Thymus (tissue), 11 donors: ENCODE measurements at regions not wholly inside any gene's neighbourhood (a gene's known extent, or its start where the extent isn't known, plus 50 kb on each side); places are given as distances from the start of the nearest gene placed in this dataset.

Experiments
- DNase-seq, 9 donors: peaks; one replicate each; pipeline ENCODE4 v3.0.0-alpha.2; 2013; ENCODE audit warnings: low spot score in 9 of 9, low read depth in 6 of 9, missing footprints in 1 of 9
- H3K27ac ChIP-seq, 2 donors: one replicate each; pipeline ENCODE4 v1.5.1; 2013; ENCODE audit warnings: control low read depth in 1 of 2, low read depth in 1 of 2, low read length in 1 of 2, mild to moderate bottlenecking in 1 of 2, moderate library complexity in 1 of 2
- H3K27me3 ChIP-seq, 2 donors: one replicate each; pipeline ENCODE4 v1.5.1; 2013; ENCODE audit warnings: low read length in 1 of 2; ENCODE audit not compliant: control insufficient read depth in 2 of 2, insufficient read depth in 1 of 2
- H3K36me3 ChIP-seq, 2 donors: one replicate each; pipeline ENCODE4 v1.5.1; 2013; ENCODE audit warnings: low read length in 1 of 2, mild to moderate bottlenecking in 1 of 2, moderate library complexity in 1 of 2; ENCODE audit not compliant: control insufficient read depth in 2 of 2, insufficient read depth in 2 of 2
- H3K4me1 ChIP-seq, 2 donors: one replicate each; pipeline ENCODE4 v1.5.1; 2013; ENCODE audit warnings: low read length in 2 of 2; ENCODE audit not compliant: control insufficient read depth in 2 of 2, insufficient read depth in 2 of 2
- H3K4me3 ChIP-seq, 2 donors: one replicate each; pipeline ENCODE4 v1.5.1; 2013; ENCODE audit warnings: low read length in 2 of 2, control low read depth in 1 of 2, mild to moderate bottlenecking in 1 of 2
- H3K9me3 ChIP-seq, 2 donors: one replicate each; pipeline ENCODE4 v1.5.1; 2013; ENCODE audit warnings: low read length in 1 of 2, mild to moderate bottlenecking in 1 of 2; ENCODE audit not compliant: control insufficient read depth in 2 of 2, insufficient read depth in 1 of 2
- WGBS: extraction: QIAGEN DNeasy Blood & Tissue Kit; methylation state at CpG from one replicate; pipeline ENCODE4 v1.1.7; 2013; 5-methylcytosine and 5-hydroxymethylcytosine counted together
- donor health status: healthy.

- DNase-seq: no peak
- Histone ChIP-seq H3K27ac (no peak overlapping the region), H3K27me3 (no peaks in the 10 kb centered on the region), H3K36me3 (no peaks in the 10 kb centered on the region), H3K9me3 (no peaks in the 10 kb centered on the region), H3K4me3 (no peak overlapping the region), H3K4me1 (no peaks in the 10 kb centered on the region)
- WGBS: 94% methylated on average over 2 of the region's 2 CpGs
These were observed 238.1 kb downstream of the HAO1 start for GRCh38 chr20:7702141-7702540.

- no peak for DNase-seq
- H3K4me1 ChIP-seq: no peaks in the 10 kb centered on the region
- H3K36me3 ChIP-seq: no peaks in the 10 kb centered on the region
- no peaks in the 10 kb centered on the region for H3K27me3 ChIP-seq
- H3K4me3 ChIP-seq: no peak overlapping the region
- WGBS: 76% methylated on average over 4 of the region's 4 CpGs
- H3K27ac ChIP-seq: no peak overlapping the region
- H3K9me3 ChIP-seq: no peaks in the 10 kb centered on the region
These were observed 236.7 kb downstream of the HAO1 start for GRCh38 chr20:7703551-7703961.

- H3K4me1 ChIP-seq: no peaks in the 10 kb centered on the region
- no peaks in the 10 kb centered on the region for H3K27me3 ChIP-seq
- H3K36me3 ChIP-seq: no peaks in the 10 kb centered on the region
- no peak overlapping the region for H3K4me3 ChIP-seq
- no peaks in the 10 kb centered on the region for H3K9me3 ChIP-seq
- no peak for DNase-seq
- H3K27ac ChIP-seq: no peak overlapping the region
- 87% methylated on average over 2 of the region's 2 CpGs for WGBS
These were observed 236.3 kb downstream of the HAO1 start for GRCh38 chr20:7703996-7704395.

- WGBS: 65% methylated on average over 2 of the region's 2 CpGs
- no peak for DNase-seq
- no peak overlapping the region for H3K4me3 ChIP-seq
These were observed 232.1 kb downstream of the HAO1 start for GRCh38 chr20:7708112-7708511.

GRCh38 chr20:7708782-7709181 is 231.5 kb downstream of the HAO1 start:
- Histone ChIP-seq H3K36me3 (no peaks in the 10 kb centered on the region), H3K9me3 (no peaks in the 10 kb centered on the region), H3K4me3 (no peak overlapping the region), H3K27ac (no peak overlapping the region), H3K27me3 (no peaks in the 10 kb centered on the region), H3K4me1 (no peaks in the 10 kb centered on the region)
- WGBS: 95% methylated on average over 2 of the region's 2 CpGs
- DNase-seq: no peak

More at GRCh38 chr20:7708112-7708511, 232.1 kb downstream of the HAO1 start:
- Histone ChIP-seq H3K36me3 (no peaks in the 10 kb centered on the region), H3K27ac (no peak overlapping the region), H3K4me1 (no peaks in the 10 kb centered on the region), H3K9me3 (no peaks in the 10 kb centered on the region), H3K27me3 (no peaks in the 10 kb centered on the region)

GRCh38 chr20:7710440-7710839 is 229.8 kb downstream of the HAO1 start:
- DNase-seq: no peak
- H3K4me3 ChIP-seq: no peak overlapping the region
- H3K27ac ChIP-seq: no peak overlapping the region
- H3K9me3 ChIP-seq: no peaks in the 10 kb centered on the region
- WGBS: 59% methylated on average over 8 of the region's 8 CpGs
- H3K4me1 ChIP-seq: no peaks in the 10 kb centered on the region
- no peaks in the 10 kb centered on the region for H3K36me3 ChIP-seq
- no peaks in the 10 kb centered on the region for H3K27me3 ChIP-seq

GRCh38 chr20:7712661-7713060 is 227.6 kb downstream of the HAO1 start:
- DNase-seq: no peak
- no peak overlapping the region for H3K4me3 ChIP-seq

GRCh38 chr20:7714549-7714948 is 225.7 kb downstream of the HAO1 start:
- H3K36me3 ChIP-seq: no peaks in the 10 kb centered on the region
- H3K4me1 ChIP-seq: no peaks in the 10 kb centered on the region
- no peak overlapping the region for H3K4me3 ChIP-seq
- 85% methylated on average over 1 of the region's 1 CpG for WGBS
- DNase-seq: no peak
- H3K27ac ChIP-seq: no peak overlapping the region
- no peaks in the 10 kb centered on the region for H3K27me3 ChIP-seq
- H3K9me3 ChIP-seq: no peaks in the 10 kb centered on the region

More at GRCh38 chr20:7712661-7713060, 227.6 kb downstream of the HAO1 start:
- WGBS: 88% methylated on average over 1 of the region's 1 CpG
- Histone ChIP-seq H3K4me1 (no peaks in the 10 kb centered on the region), H3K9me3 (no peaks in the 10 kb centered on the region), H3K27ac (no peak overlapping the region), H3K27me3 (no peaks in the 10 kb centered on the region), H3K36me3 (no peaks in the 10 kb centered on the region)

- Histone ChIP-seq H3K27me3 (no peaks in the 10 kb centered on the region), H3K27ac (no peak overlapping the region), H3K4me1 (no peaks in the 10 kb centered on the region), H3K36me3 (no peaks in the 10 kb centered on the region), H3K9me3 (no peaks in the 10 kb centered on the region), H3K4me3 (no peak overlapping the region)
- DNase-seq: no peak
- WGBS: 83% methylated on average over 6 of the region's 6 CpGs
These were observed 223.8 kb downstream of the HAO1 start for GRCh38 chr20:7716286-7716972.
